ENCODE measurements at regions not wholly inside any gene's neighbourhood (a gene's known extent, or its start where the extent isn't known, plus 50 kb on each side); places are given as distances from the start of the nearest gene placed in this dataset.

GRCh38 chr4:105088110-105088879, 58.4 kb upstream of the TET2 start:
- FAIRE-seq (no peak), ATAC-seq (no peak), DNase-seq (ENCODE audit: low read depth, low spot score) (no peak)
- TF ChIP-seq IRF4 (IDR thresholded peaks at IDR 0.05; ENCODE audit: low read depth, low read length) (no peak), EGR1 (IDR thresholded peaks at IDR 0.05; ENCODE audit: borderline replicate concordance in 1 of 2, low read depth in 2 of 2, low read length in 2 of 2) (no peak), RAD51 (IDR thresholded peaks at IDR 0.05) (no peak), SPI1 (IDR thresholded peaks at IDR 0.05; ENCODE audit: borderline replicate concordance, insufficient read depth, low read depth, low read length) (no peak), SIN3A (IDR thresholded peaks at IDR 0.05; ENCODE audit: low read depth, low read length) (no peak), CREB1 (IDR thresholded peaks at IDR 0.05; ENCODE audit: low read depth) (no peak), NFIC (IDR thresholded peaks at IDR 0.05; ENCODE audit: low read depth, low read length) (no peak), TCF12 (IDR thresholded peaks at IDR 0.05; ENCODE audit: low read depth, low read length) (no peak), NFXL1 (IDR thresholded peaks at IDR 0.05; ENCODE audit: borderline replicate concordance) (no peak), ZNF384 (IDR thresholded peaks at IDR 0.05; ENCODE audit: borderline replicate concordance, low read depth, low read length) (no peak), BCL11A (IDR thresholded peaks at IDR 0.05; ENCODE audit: low read depth, low read length) (no peak), RB1 (IDR thresholded peaks at IDR 0.05; ENCODE audit: borderline replicate concordance) (no peak), PBX3 (IDR thresholded peaks at IDR 0.05; ENCODE audit: insufficient replicate concordance, low read depth, low read length) (no peak), YY1 (IDR thresholded peaks at IDR 0.05; ENCODE audit: low read depth, low read length) (no peak), SUPT20H (IDR thresholded peaks at IDR 0.05; ENCODE audit: borderline replicate concordance, control insufficient read depth, low read depth, low read length) (no peak)
- TF ChIP-seq, protein P1, sequence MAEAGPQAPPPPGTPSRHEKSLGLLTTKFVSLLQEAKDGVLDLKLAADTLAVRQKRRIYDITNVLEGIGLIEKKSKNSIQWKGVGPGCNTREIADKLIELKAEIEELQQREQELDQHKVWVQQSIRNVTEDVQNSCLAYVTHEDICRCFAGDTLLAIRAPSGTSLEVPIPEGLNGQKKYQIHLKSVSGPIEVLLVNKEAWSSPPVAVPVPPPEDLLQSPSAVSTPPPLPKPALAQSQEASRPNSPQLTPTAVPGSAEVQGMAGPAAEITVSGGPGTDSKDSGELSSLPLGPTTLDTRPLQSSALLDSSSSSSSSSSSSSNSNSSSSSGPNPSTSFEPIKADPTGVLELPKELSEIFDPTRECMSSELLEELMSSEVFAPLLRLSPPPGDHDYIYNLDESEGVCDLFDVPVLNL (IDR thresholded peaks at IDR 0.05; ENCODE audit: low read depth, low read length) = no peak
- TF ChIP-seq, protein P2, sequence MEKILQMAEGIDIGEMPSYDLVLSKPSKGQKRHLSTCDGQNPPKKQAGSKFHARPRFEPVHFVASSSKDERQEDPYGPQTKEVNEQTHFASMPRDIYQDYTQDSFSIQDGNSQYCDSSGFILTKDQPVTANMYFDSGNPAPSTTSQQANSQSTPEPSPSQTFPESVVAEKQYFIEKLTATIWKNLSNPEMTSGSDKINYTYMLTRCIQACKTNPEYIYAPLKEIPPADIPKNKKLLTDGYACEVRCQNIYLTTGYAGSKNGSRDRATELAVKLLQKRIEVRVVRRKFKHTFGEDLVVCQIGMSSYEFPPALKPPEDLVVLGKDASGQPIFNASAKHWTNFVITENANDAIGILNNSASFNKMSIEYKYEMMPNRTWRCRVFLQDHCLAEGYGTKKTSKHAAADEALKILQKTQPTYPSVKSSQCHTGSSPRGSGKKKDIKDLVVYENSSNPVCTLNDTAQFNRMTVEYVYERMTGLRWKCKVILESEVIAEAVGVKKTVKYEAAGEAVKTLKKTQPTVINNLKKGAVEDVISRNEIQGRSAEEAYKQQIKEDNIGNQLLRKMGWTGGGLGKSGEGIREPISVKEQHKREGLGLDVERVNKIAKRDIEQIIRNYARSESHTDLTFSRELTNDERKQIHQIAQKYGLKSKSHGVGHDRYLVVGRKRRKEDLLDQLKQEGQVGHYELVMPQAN (conservative IDR thresholded peaks at IDR 0.05) = no peak
- in situ Hi-C loops (cut with MboI) (no loop called here), intact Hi-C loops (cut with micrococcal nuclease; ENCODE audit: unreplicated experiment) (no loop called here)
- ChIA-PET CTCF (no interaction called here), POLR2A (no interaction called here), RAD21 (ENCODE audit: unreplicated experiment) (no interaction called here), SMC1A (ENCODE audit: uncharacterized antibody, unreplicated experiment) (interaction anchor here (1.6 kb wide), 1 partner anchor 11 kb away, joined by 3 read pairs; no protein-coding TSS in a partner anchor)
- peaks cover 9% of the 10 kb centered on the region for H3K9me3 ChIP-seq (replicated peaks; ENCODE audit: control insufficient read depth, insufficient read depth, low read length)
- no peak overlapping the region for H3K27ac ChIP-seq (ENCODE audit: control insufficient read depth, insufficient read depth)
- no peaks in the 10 kb centered on the region for H3K36me3 ChIP-seq (ENCODE audit: control insufficient read depth in 2 of 2, insufficient read depth in 2 of 2, low read length in 1 of 2)
- H3K4me3 ChIP-seq = no peak overlapping the region
- no peak overlapping the region for H3K9ac ChIP-seq (ENCODE audit: control insufficient read depth, insufficient read depth, low read length)
- H4K20me1 ChIP-seq (ENCODE audit: control insufficient read depth, insufficient read depth) = no peaks in the 10 kb centered on the region
- no peak overlapping the region for H3K4me2 ChIP-seq (ENCODE audit: control insufficient read depth, insufficient read depth)
- H2AFZ ChIP-seq (ENCODE audit: control insufficient read depth, low read depth, low read length) = no peak overlapping the region
- no TSS peak for BruUV-seq (replicated peaks)
- no peaks in the 10 kb centered on the region for H3K4me1 ChIP-seq (ENCODE audit: control insufficient read depth, insufficient read depth, low read length)
- 75% methylated on average over 10 of the region's 10 CpGs for WGBS (ENCODE audit: insufficient coverage, insufficient replicate concordance, low lambda C conversion rate, missing lambda C conversion rate)
- H3K79me2 ChIP-seq (ENCODE audit: control insufficient read depth, insufficient read depth, low read length) = no peaks in the 10 kb centered on the region
- H3K27me3 ChIP-seq (replicated peaks in 1 of 2; ENCODE audit: control insufficient read depth in 2 of 2, insufficient read depth in 2 of 2, low read length in 1 of 2) = no peaks in the 10 kb centered on the region

Data from GM12878 (cell line).